Neural progenitor cell (in vitro differentiated cells): ENCODE measurements at regions not wholly inside any gene's neighbourhood (a gene's known extent, or its start where the extent isn't known, plus 50 kb on each side); places are given as distances from the start of the nearest gene placed in this dataset.

Experiments used
- DNase-seq: peaks from one replicate; pipeline ENCODE4 v3.0.0-alpha.2; 2016; ENCODE audit warnings: low spot score
- H2AFZ ChIP-seq: fragments of 200-600 bp; sonication (generic); replicated peaks from 2 replicates; pipeline ENCODE4 v1.6.1; 2016; ENCODE audit warnings: antibody characterized with exemption
- H3F3A ChIP-seq: fragments of 200-600 bp; sonication (generic); 2 replicates; pipeline ENCODE4 v1.6.1; 2016; ENCODE audit warnings: antibody characterized with exemption, low read depth
- H3K27ac ChIP-seq: fragments of 200-600 bp; sonication (generic); 2 replicates; pipeline ENCODE4 v1.5.1; 2016; ENCODE audit warnings: mild to moderate bottlenecking
- H3K27me3 ChIP-seq: fragments of 200-600 bp; sonication (generic); 2 replicates; pipeline ENCODE4 v1.6.1; 2016; ENCODE audit warnings: mild to moderate bottlenecking, moderate library complexity
- H3K36me3 ChIP-seq: fragments of 200-600 bp; sonication (generic); 2 replicates; pipeline ENCODE4 v1.5.1; 2016
- H3K4me1 ChIP-seq: fragments of 200-600 bp; sonication (generic); 2 replicates; pipeline ENCODE4 v1.6.1; 2016; ENCODE audit warnings: mixed run types
- H3K4me2 ChIP-seq: fragments of 200-600 bp; sonication (generic); 2 replicates; pipeline ENCODE4 v1.6.1; 2016
- H3K4me3 ChIP-seq: fragments of 200-600 bp; sonication (generic); 2 replicates; pipeline ENCODE4 v1.5.1; 2016
- H3K79me2 ChIP-seq: fragments of 200-600 bp; sonication (generic); 2 replicates; pipeline ENCODE4 v1.6.1; 2016; ENCODE audit warnings: low read depth
- H3K9ac ChIP-seq: fragments of 200-600 bp; sonication (generic); 2 replicates; pipeline ENCODE4 v1.6.1; 2016
- H3K9me3 ChIP-seq: fragments of 200-600 bp; sonication (generic); 2 replicates; pipeline ENCODE4 v1.5.1; 2016; ENCODE audit warnings: low read depth
- H4K20me1 ChIP-seq: fragments of 200-600 bp; sonication (generic); 2 replicates; pipeline ENCODE4 v1.6.1; 2016; ENCODE audit warnings: low read depth
- H3K27ac Mint-ChIP-seq: 3 replicates; pipeline ENCODE4 v1.8.0; 2021; ENCODE audit warnings: mixed read lengths
- H3K27me3 Mint-ChIP-seq: 2 replicates; pipeline ENCODE4 v1.8.0; 2022; ENCODE audit warnings: low read depth, mild to moderate bottlenecking, inconsistent platforms, moderate library complexity, mixed read lengths; ENCODE audit not compliant: insufficient read depth
- H3K36me3 Mint-ChIP-seq: 3 replicates; pipeline ENCODE4 v1.8.0; 2021; ENCODE audit warnings: mixed read lengths
- H3K4me1 Mint-ChIP-seq: 3 replicates; pipeline ENCODE4 v1.8.0; 2021; ENCODE audit warnings: mixed read lengths
- H3K4me3 Mint-ChIP-seq: 3 replicates; pipeline ENCODE4 v1.8.0; 2021; ENCODE audit warnings: mild to moderate bottlenecking, moderate library complexity, mixed read lengths
- H3K9me3 Mint-ChIP-seq: 3 replicates; pipeline ENCODE4 v1.8.0; 2020; ENCODE audit warnings: mixed read lengths
- EZH2 ChIP-seq: fragments of 200-600 bp; sonication (generic); IDR thresholded peaks from 2 replicates; pipeline ENCODE4 v1.6.1; 2017; ENCODE audit warnings: antibody characterized with exemption, mild to moderate bottlenecking, moderate library complexity
- EZH2phosphoT487 ChIP-seq: fragments of 200-600 bp; sonication (generic); IDR thresholded peaks from 2 replicates; pipeline ENCODE4 v1.6.1; 2017; ENCODE audit warnings: antibody characterized with exemption
- TF ChIP-seq, protein P1 (sequence below): fragments of 200-600 bp; sonication (generic); IDR thresholded peaks from 2 replicates; pipeline ENCODE4 v1.5.1; 2017; ENCODE audit warnings: antibody characterized with exemption, mild to moderate bottlenecking

DNA sequence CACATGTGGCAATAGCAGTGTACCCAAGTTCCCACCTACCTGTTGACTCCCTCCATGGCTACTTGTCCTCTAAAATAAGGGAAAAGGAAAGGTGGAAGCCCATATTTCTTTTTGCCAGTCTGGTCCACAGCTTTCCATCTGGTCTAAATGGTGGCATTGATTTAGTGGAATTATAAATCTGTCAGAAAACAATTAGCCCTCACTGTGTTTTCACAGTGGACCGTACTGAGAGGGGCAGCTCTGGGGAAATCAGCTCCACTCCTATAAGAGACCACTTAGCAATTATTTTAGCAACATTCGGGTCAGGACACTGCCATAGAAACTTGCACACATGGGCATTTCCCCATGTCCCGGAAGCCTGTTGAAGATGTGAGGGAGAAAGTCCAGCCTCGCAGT, 653.4 kb upstream of the MARCKS start:
- Histone ChIP-seq H3K9ac (no peak overlapping the region), H3K27ac (no peak overlapping the region), H3K4me3 (no peak overlapping the region), H3K4me1 (no peaks in the 10 kb centered on the region), H3K9me3 (no peaks in the 10 kb centered on the region), H4K20me1 (no peaks in the 10 kb centered on the region), H3K36me3 (no peaks in the 10 kb centered on the region), H2AFZ (no peak overlapping the region), H3K27me3 (no peaks in the 10 kb centered on the region), H3K4me2 (no peak overlapping the region), H3F3A (no peaks in the 10 kb centered on the region), H3K79me2 (no peaks in the 10 kb centered on the region)
- peak overlapping the region; percentile 66 for H3K27ac Mint-ChIP-seq
- H3K4me1 Mint-ChIP-seq, result peaks cover 23% of the 10 kb centered on the region
- no peak overlapping the region for H3K4me3 Mint-ChIP-seq
- H3K27me3 Mint-ChIP-seq, result peaks cover 4% of the 10 kb centered on the region
- no peak for DNase-seq
- no peaks in the 10 kb centered on the region for H3K36me3 Mint-ChIP-seq
- TF ChIP-seq EZH2phosphoT487 (no peak), EZH2 (no peak)
- TF ChIP-seq, protein P1, sequence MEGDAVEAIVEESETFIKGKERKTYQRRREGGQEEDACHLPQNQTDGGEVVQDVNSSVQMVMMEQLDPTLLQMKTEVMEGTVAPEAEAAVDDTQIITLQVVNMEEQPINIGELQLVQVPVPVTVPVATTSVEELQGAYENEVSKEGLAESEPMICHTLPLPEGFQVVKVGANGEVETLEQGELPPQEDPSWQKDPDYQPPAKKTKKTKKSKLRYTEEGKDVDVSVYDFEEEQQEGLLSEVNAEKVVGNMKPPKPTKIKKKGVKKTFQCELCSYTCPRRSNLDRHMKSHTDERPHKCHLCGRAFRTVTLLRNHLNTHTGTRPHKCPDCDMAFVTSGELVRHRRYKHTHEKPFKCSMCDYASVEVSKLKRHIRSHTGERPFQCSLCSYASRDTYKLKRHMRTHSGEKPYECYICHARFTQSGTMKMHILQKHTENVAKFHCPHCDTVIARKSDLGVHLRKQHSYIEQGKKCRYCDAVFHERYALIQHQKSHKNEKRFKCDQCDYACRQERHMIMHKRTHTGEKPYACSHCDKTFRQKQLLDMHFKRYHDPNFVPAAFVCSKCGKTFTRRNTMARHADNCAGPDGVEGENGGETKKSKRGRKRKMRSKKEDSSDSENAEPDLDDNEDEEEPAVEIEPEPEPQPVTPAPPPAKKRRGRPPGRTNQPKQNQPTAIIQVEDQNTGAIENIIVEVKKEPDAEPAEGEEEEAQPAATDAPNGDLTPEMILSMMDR, result no peak
- no peaks in the 10 kb centered on the region for H3K9me3 Mint-ChIP-seq

DNA sequence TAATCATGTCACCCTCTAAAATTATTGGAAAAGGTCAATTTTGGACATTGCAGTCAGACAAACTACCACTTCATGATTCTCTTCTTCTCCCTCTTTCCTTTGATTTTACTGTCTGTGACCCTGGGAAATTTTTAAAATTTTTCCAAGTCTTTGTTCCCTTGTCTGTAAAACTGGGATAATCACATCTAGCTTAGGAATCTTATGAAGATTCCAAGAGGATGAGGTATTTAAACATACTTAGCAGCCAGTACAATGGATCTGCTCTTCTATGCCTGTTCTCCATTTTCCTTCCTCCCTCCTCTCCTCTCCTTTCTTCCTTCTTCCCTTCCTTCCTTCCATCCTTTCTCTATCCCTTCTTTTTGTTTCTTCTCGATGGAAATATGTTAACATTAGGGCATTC, 651.6 kb upstream of the MARCKS start:
- TF ChIP-seq EZH2 (no peak), EZH2phosphoT487 (no peak)
- TF ChIP-seq, protein P1, result no peak
- DNase-seq, result no peak
- Histone ChIP-seq H3K9me3 (no peaks in the 10 kb centered on the region), H3K9ac (no peak overlapping the region), H3F3A (no peaks in the 10 kb centered on the region), H2AFZ (no peak overlapping the region), H3K4me2 (no peak overlapping the region), H3K79me2 (no peaks in the 10 kb centered on the region), H3K27me3 (no peaks in the 10 kb centered on the region), H4K20me1 (no peaks in the 10 kb centered on the region), H3K4me1 (no peaks in the 10 kb centered on the region), H3K36me3 (no peaks in the 10 kb centered on the region), H3K27ac (no peak overlapping the region), H3K4me3 (no peak overlapping the region)
- Mint-ChIP-seq H3K4me1 (peaks cover 18% of the 10 kb centered on the region), H3K36me3 (no peaks in the 10 kb centered on the region), H3K27ac (no peak overlapping the region), H3K4me3 (no peak overlapping the region), H3K9me3 (no peaks in the 10 kb centered on the region), H3K27me3 (peaks cover 4% of the 10 kb centered on the region)

DNA sequence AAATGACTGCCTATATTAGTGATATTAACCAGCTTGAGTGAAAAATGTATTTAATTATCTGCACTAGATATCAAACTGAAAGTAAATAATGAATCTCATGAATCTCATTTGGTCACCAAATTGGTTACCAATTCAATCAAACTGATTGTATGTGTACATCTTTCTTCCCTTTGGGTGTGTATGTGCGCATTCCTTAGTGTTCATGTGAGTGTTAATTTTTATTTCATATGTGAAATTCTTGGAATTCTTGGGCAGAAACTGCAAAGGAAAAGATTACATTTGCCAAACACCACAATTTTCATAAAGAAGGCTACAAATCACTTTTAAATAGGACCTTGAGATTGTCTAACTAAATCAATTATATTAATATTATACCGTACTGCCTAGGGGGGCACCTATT, 648.4 kb upstream of the MARCKS start:
- H3K36me3 ChIP-seq, result no peaks in the 10 kb centered on the region
- no peak overlapping the region for H3K4me2 ChIP-seq
- DNase-seq, result no peak
- Mint-ChIP-seq H3K9me3 (peaks cover 2% of the 10 kb centered on the region), H3K27ac (no peak overlapping the region), H3K27me3 (peaks cover 4% of the 10 kb centered on the region), H3K36me3 (no peaks in the 10 kb centered on the region), H3K4me1 (no peaks in the 10 kb centered on the region), H3K4me3 (no peak overlapping the region)
- H3F3A ChIP-seq, result no peaks in the 10 kb centered on the region
- TF ChIP-seq EZH2 (no peak), EZH2phosphoT487 (no peak)
- TF ChIP-seq, protein P1, result no peak
- H4K20me1 ChIP-seq, result no peaks in the 10 kb centered on the region
- H3K27me3 ChIP-seq, result no peaks in the 10 kb centered on the region
- no peak overlapping the region for H3K4me3 ChIP-seq
- H3K9ac ChIP-seq, result no peak overlapping the region
- H3K9me3 ChIP-seq, result no peaks in the 10 kb centered on the region
- H3K4me1 ChIP-seq, result no peaks in the 10 kb centered on the region
- H2AFZ ChIP-seq, result no peak overlapping the region
- no peaks in the 10 kb centered on the region for H3K79me2 ChIP-seq
- no peak overlapping the region for H3K27ac ChIP-seq

DNA sequence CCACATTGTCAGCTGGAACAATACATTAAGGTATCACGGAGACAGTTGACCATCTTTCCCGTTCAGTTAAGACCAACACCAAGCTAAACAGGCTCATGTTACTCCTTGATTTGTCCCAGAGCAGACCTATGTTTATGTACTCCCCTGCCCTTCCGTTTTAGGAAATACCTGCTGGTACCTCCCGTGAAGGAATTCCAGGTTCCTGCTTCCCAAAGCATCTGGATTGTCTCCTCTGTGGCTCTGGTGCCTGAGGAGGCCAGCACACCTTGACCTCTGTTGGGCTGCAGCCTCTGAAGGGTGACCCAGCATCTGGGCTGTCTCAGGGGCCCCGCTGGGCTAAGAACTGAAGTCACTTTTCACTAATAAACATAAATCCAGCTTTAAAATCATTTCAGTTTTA, 647.8 kb upstream of the MARCKS start:
- Mint-ChIP-seq H3K27ac (no peak overlapping the region), H3K36me3 (no peaks in the 10 kb centered on the region), H3K4me1 (no peaks in the 10 kb centered on the region), H3K9me3 (peaks cover 2% of the 10 kb centered on the region), H3K27me3 (peaks cover 4% of the 10 kb centered on the region), H3K4me3 (no peak overlapping the region)
- no peaks in the 10 kb centered on the region for H3K36me3 ChIP-seq
- TF ChIP-seq EZH2 (no peak), EZH2phosphoT487 (no peak)
- TF ChIP-seq, protein P1, result no peak
- no peak for DNase-seq
- H3K27ac ChIP-seq, result no peak overlapping the region
- no peaks in the 10 kb centered on the region for H3K27me3 ChIP-seq
- no peak overlapping the region for H3K4me3 ChIP-seq
- H3K4me1 ChIP-seq, result no peaks in the 10 kb centered on the region
- no peak overlapping the region for H2AFZ ChIP-seq
- H3K4me2 ChIP-seq, result no peak overlapping the region
- no peaks in the 10 kb centered on the region for H4K20me1 ChIP-seq
- H3K9ac ChIP-seq, result no peak overlapping the region
- no peaks in the 10 kb centered on the region for H3K79me2 ChIP-seq
- H3F3A ChIP-seq, result no peaks in the 10 kb centered on the region
- no peaks in the 10 kb centered on the region for H3K9me3 ChIP-seq
